Tibial nerve (tissue), 4 donors: ENCODE measurements at regions not wholly inside any gene's neighbourhood (a gene's known extent, or its start where the extent isn't known, plus 50 kb on each side); places are given as distances from the start of the nearest gene placed in this dataset.
"Not testable (repeated sequence)": the region's sequence is repeated elsewhere in the genome, so short reads cannot be mapped to it uniquely, and the experiment has no call there.

Experiments used
- CTCF ChIP-seq, 5 experiments: fragments of 200-600 bp in 3 of 5; fragments of 450-650 bp in 2 of 5; sonication (generic) in 3 of 5; IDR thresholded peaks; one replicate each; pipeline ENCODE4 v1.5.1; 2016 to 2019; ENCODE audit warnings: antibody characterized with exemption in 5 of 5, mild to moderate bottlenecking in 3 of 5, moderate library complexity in 2 of 5
- EP300 ChIP-seq, 2 donors: sonication (generic); formaldehyde crosslinking; IDR thresholded peaks; one replicate each; pipeline ENCODE4 v1.6.1; 2017; ENCODE audit warnings: antibody characterized with exemption in 2 of 2, mild to moderate bottlenecking in 1 of 2
- POLR2A ChIP-seq, 2 donors: fragments of 450-650 bp; IDR thresholded peaks; one replicate each; pipeline ENCODE4 v1.6.1; 2017; ENCODE audit warnings: antibody characterized with exemption in 2 of 2, mild to moderate bottlenecking in 2 of 2, moderate library complexity in 2 of 2

- TF ChIP-seq CTCF, POLR2A, EP300 (IDR thresholded peaks at IDR 0.05): not testable (repeated sequence)
Measured at GRCh38 chr12:131296136-131296535, 342.4 kb downstream of the ADGRD1 start.
